Type B pancreatic cell (in vitro differentiated cells): ENCODE measurements at regions not wholly inside any gene's neighbourhood (a gene's known extent, or its start where the extent isn't known, plus 50 kb on each side); places are given as distances from the start of the nearest gene placed in this dataset.

Source experiments
- DNase-seq: peaks from one replicate; pipeline ENCODE4 v3.0.0; 2021; ENCODE audit warnings: mixed read lengths; ENCODE audit not compliant: unreplicated experiment; ENCODE audit errors: extremely low spot score
- H3K27ac Mint-ChIP-seq: 2 replicates; pipeline ENCODE4 v1.8.0; 2021; ENCODE audit warnings: mild to moderate bottlenecking, mixed read lengths
- H3K27me3 Mint-ChIP-seq: 2 replicates; pipeline ENCODE4 v1.8.0; 2021; ENCODE audit warnings: mixed read lengths
- H3K36me3 Mint-ChIP-seq: 2 replicates; pipeline ENCODE4 v1.8.0; 2021; ENCODE audit warnings: mixed read lengths
- H3K4me1 Mint-ChIP-seq: one replicate; pipeline ENCODE4 v1.8.0; 2021; ENCODE audit warnings: mixed read lengths; ENCODE audit not compliant: unreplicated experiment
- H3K4me3 Mint-ChIP-seq: 2 replicates; pipeline ENCODE4 v1.8.0; 2021; ENCODE audit warnings: mild to moderate bottlenecking, mixed read lengths
- H3K9me3 Mint-ChIP-seq: 2 replicates; pipeline ENCODE4 v1.8.0; 2021; ENCODE audit warnings: mixed read lengths
- CTCF ChIP-seq: fragments of 200-600 bp; sonication (generic); conservative IDR thresholded peaks from 2 replicates; pipeline ENCODE4 v1.5.0; 2021; ENCODE audit warnings: antibody characterized with exemption, mild to moderate bottlenecking

DNA sequence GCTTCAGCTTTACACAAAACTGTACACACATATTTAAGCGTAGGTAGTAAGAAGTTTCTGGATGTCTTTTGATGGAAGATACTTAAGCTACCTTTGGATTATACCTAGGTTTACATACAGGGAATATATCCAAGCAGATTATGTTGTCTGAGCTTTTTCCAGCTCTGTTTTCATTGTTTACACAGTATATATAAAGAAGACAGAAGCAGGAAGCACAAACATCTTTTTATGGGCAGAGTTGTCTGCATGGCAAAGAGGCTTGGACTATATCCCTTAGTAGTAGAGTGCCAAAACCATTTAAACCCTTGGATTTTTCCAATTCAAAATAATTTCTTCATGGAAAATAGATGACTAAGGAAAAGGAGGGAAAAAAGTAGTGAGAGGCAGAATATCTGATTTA, 329.4 kb upstream of the AGA start:
- no peak overlapping the region for H3K4me3 Mint-ChIP-seq
- no peak for TF ChIP-seq CTCF
- DNase-seq = no peak
- H3K27ac Mint-ChIP-seq = no peak overlapping the region
- H3K27me3 Mint-ChIP-seq = no peaks in the 10 kb centered on the region
- H3K36me3 Mint-ChIP-seq = no peaks in the 10 kb centered on the region
- no peaks in the 10 kb centered on the region for H3K9me3 Mint-ChIP-seq
- H3K4me1 Mint-ChIP-seq = no peaks in the 10 kb centered on the region

DNA sequence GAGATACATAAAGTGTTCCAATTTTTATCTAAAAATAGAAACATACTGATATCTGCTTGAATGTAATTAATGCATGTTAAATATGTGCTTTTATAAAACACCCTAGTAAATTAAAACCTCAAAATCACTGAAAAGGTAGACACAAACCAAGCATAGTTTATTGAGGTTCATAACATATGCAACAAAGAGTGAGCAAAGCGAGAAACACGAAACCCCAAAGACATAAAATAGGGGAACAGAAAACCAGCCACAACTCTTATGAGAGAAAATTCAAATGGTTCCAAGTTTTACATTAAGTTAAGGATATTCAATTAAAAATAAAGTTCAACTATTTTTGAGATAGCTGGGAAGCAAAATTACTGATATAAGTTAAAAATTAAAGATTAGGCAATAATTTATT, 336.4 kb upstream of the AGA start:
- H3K27me3 Mint-ChIP-seq = no peaks in the 10 kb centered on the region
- H3K36me3 Mint-ChIP-seq = no peaks in the 10 kb centered on the region
- no peaks in the 10 kb centered on the region for H3K4me1 Mint-ChIP-seq
- no peak overlapping the region for H3K4me3 Mint-ChIP-seq
- no peak overlapping the region for H3K27ac Mint-ChIP-seq
- no peak for TF ChIP-seq CTCF
- no peak for DNase-seq
- no peaks in the 10 kb centered on the region for H3K9me3 Mint-ChIP-seq

DNA sequence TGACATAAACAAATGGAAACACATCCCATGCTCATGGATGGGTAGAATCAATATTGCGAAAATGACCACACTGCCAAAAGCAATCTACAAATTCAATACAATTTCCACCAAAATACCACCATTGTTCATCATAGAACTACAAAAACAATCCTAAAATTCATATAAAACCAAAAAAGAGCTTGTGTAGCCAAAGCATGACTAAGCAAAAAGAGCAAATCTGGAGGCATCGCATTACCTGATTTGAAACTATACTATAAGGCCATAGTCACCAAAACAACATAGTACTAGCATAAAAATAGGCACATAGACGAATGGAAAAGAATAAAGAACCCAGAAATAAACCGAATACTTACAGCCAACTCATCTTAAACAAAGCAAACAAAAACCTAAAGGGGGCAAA, 342.8 kb upstream of the AGA start:
- no peak for DNase-seq
- no peaks in the 10 kb centered on the region for H3K27me3 Mint-ChIP-seq
- no peaks in the 10 kb centered on the region for H3K4me1 Mint-ChIP-seq
- TF ChIP-seq CTCF = no peak
- H3K9me3 Mint-ChIP-seq = no peaks in the 10 kb centered on the region
- H3K36me3 Mint-ChIP-seq = no peaks in the 10 kb centered on the region
- no peak overlapping the region for H3K4me3 Mint-ChIP-seq
- no peak overlapping the region for H3K27ac Mint-ChIP-seq

GRCh38 chr4:177789610-177790009, 347.4 kb upstream of the AGA start:
- no peaks in the 10 kb centered on the region for H3K9me3 Mint-ChIP-seq
- no peak for TF ChIP-seq CTCF
- H3K36me3 Mint-ChIP-seq = no peaks in the 10 kb centered on the region
- H3K4me1 Mint-ChIP-seq = no peaks in the 10 kb centered on the region
- no peak overlapping the region for H3K4me3 Mint-ChIP-seq
- H3K27me3 Mint-ChIP-seq = no peaks in the 10 kb centered on the region
- H3K27ac Mint-ChIP-seq = no peak overlapping the region
- no peak for DNase-seq

GRCh38 chr4:177791188-177791587, 349.0 kb upstream of the AGA start:
- H3K27me3 Mint-ChIP-seq = no peaks in the 10 kb centered on the region
- no peaks in the 10 kb centered on the region for H3K4me1 Mint-ChIP-seq
- H3K36me3 Mint-ChIP-seq = no peaks in the 10 kb centered on the region
- no peak for DNase-seq
- no peak overlapping the region for H3K27ac Mint-ChIP-seq
- no peak for TF ChIP-seq CTCF
- H3K4me3 Mint-ChIP-seq = no peak overlapping the region
- no peaks in the 10 kb centered on the region for H3K9me3 Mint-ChIP-seq

DNA sequence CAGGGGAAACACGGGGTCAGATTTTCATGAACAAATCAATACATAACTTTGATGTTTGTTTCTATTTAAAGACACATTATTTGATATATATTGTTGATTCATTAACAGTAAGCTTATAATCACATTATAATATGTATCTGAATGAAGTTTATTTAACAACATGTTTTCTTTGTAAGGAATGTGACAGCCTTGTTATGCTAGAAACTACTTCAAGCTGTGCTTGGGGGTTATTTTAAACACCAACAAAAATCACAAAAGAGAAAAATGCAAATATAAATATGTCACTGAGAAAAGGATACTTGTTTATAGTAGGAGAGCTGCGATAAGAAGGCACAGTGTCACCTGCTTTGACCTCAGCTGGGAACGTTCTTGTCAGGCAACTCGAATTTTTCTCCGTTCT, 354.6 kb upstream of the AGA start:
- H3K27me3 Mint-ChIP-seq = no peaks in the 10 kb centered on the region
- no peaks in the 10 kb centered on the region for H3K4me1 Mint-ChIP-seq
- DNase-seq = no peak
- H3K36me3 Mint-ChIP-seq = no peaks in the 10 kb centered on the region
- no peak overlapping the region for H3K27ac Mint-ChIP-seq
- H3K9me3 Mint-ChIP-seq = no peaks in the 10 kb centered on the region
- no peak overlapping the region for H3K4me3 Mint-ChIP-seq
- no peak for TF ChIP-seq CTCF
